SH-SY5Y (cell line): ENCODE measurements at regions not wholly inside any gene's neighbourhood (a gene's known extent, or its start where the extent isn't known, plus 50 kb on each side); places are given as distances from the start of the nearest gene placed in this dataset.

ENCODE experiments used
- GATA2 ChIP-seq: IDR thresholded peaks from 2 replicates; pipeline ENCODE4 v1.6.1; 2011; ENCODE audit warnings: mild to moderate bottlenecking, low read depth, low read length
- GATA3 ChIP-seq: IDR thresholded peaks from 2 replicates; pipeline ENCODE4 v1.6.1; 2011; ENCODE audit warnings: low read depth, mild to moderate bottlenecking, low read length, moderate library complexity

- no peak for TF ChIP-seq GATA3
- no peak for TF ChIP-seq GATA2
These were observed 530.5 kb downstream of the NTRK2 start for GRCh38 chr9:85199866-85200495.
